ENCODE measurements at regions not wholly inside any gene's neighbourhood (a gene's known extent, or its start where the extent isn't known, plus 50 kb on each side); places are given as distances from the start of the nearest gene placed in this dataset.

DNA sequence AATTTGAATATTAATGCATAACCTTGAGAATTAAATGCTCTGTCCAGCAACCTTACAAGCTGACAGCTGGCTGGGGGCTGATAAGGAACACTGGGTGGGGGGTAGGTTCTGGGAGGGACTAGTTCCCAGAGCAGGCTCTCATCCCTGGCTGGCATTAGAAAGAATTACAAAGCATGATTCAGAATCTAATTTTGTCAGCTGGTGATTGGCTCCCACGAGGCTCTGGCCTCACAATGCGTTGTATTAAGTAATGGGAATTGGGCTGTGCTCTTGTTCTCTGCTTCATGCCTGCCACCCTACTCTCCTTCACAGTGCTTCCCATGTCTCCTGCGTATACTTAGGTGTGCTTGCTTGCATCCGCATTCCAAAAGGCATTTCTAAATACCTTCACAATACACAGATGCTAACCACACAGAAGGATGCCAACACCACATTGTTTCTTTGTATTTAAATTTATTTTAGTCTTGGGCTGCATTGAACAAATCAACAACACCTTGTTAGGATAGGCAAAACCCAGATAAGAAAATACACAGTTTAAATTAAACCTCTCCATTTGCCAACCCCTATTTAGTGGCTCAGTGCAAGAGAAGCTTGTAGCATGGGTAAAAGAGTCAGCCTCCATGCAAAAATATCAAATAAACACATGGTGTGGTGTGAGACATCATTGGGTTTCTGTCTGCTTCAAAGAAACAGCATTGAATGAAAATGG lies 434.5 kb upstream of the JAG1 start:
- Mint-ChIP-seq H3K4me3 (no peak overlapping the region), H3K27ac (no peak overlapping the region), H3K36me3 (no peaks in the 10 kb centered on the region), H3K4me1 (peaks cover 6% of the 10 kb centered on the region), H3K27me3 (ENCODE audit: low read depth) (no peaks in the 10 kb centered on the region), H3K9me3 (no peaks in the 10 kb centered on the region)
- ATAC-seq = peak; percentile 71
- no peak for DNase-seq (ENCODE audit: low spot score)
- ChIA-PET POLR2A (no interaction called here), CTCF (no interaction called here)
- TF ChIP-seq, protein P1, sequence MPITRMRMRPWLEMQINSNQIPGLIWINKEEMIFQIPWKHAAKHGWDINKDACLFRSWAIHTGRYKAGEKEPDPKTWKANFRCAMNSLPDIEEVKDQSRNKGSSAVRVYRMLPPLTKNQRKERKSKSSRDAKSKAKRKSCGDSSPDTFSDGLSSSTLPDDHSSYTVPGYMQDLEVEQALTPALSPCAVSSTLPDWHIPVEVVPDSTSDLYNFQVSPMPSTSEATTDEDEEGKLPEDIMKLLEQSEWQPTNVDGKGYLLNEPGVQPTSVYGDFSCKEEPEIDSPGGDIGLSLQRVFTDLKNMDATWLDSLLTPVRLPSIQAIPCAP (CRISPR knock-in tag; IDR thresholded peaks at IDR 0.05) = no peak
- TF ChIP-seq NFYB (CRISPR knock-in tag; conservative IDR thresholded peaks at IDR 0.05; ENCODE audit: low read depth) (no peak), ZNF121 (CRISPR knock-in tag; IDR thresholded peaks at IDR 0.05) (no peak), SP1 (CRISPR knock-in tag; conservative IDR thresholded peaks at IDR 0.05) (no peak), SMAD3 (CRISPR knock-in tag; IDR thresholded peaks at IDR 0.05; ENCODE audit: borderline replicate concordance) (no peak), CBFB (CRISPR knock-in tag; IDR thresholded peaks at IDR 0.05; ENCODE audit: low read depth) (no peak), TEAD4 (CRISPR knock-in tag; IDR thresholded peaks at IDR 0.05) (no peak), RORB (CRISPR knock-in tag; IDR thresholded peaks at IDR 0.05) (no peak)
- TF ChIP-seq, protein P2, sequence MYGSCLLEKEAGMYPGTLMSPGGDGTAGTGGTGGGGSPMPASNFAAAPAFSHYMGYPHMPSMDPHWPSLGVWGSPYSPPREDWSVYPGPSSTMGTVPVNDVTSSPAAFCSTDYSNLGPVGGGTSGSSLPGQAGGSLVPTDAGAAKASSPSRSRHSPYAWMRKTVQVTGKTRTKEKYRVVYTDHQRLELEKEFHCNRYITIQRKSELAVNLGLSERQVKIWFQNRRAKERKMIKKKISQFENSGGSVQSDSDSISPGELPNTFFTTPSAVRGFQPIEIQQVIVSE (CRISPR knock-in tag; IDR thresholded peaks at IDR 0.05; ENCODE audit: borderline replicate concordance) = no peak
- TF ChIP-seq, protein P3, sequence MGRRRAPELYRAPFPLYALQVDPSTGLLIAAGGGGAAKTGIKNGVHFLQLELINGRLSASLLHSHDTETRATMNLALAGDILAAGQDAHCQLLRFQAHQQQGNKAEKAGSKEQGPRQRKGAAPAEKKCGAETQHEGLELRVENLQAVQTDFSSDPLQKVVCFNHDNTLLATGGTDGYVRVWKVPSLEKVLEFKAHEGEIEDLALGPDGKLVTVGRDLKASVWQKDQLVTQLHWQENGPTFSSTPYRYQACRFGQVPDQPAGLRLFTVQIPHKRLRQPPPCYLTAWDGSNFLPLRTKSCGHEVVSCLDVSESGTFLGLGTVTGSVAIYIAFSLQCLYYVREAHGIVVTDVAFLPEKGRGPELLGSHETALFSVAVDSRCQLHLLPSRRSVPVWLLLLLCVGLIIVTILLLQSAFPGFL (CRISPR knock-in tag; IDR thresholded peaks at IDR 0.05; ENCODE audit: borderline replicate concordance) = no peak
- TF ChIP-seq, protein P4, sequence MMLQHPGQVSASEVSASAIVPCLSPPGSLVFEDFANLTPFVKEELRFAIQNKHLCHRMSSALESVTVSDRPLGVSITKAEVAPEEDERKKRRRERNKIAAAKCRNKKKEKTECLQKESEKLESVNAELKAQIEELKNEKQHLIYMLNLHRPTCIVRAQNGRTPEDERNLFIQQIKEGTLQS (CRISPR knock-in tag; conservative IDR thresholded peaks at IDR 0.05) = no peak
- TF ChIP-seq, protein P5, sequence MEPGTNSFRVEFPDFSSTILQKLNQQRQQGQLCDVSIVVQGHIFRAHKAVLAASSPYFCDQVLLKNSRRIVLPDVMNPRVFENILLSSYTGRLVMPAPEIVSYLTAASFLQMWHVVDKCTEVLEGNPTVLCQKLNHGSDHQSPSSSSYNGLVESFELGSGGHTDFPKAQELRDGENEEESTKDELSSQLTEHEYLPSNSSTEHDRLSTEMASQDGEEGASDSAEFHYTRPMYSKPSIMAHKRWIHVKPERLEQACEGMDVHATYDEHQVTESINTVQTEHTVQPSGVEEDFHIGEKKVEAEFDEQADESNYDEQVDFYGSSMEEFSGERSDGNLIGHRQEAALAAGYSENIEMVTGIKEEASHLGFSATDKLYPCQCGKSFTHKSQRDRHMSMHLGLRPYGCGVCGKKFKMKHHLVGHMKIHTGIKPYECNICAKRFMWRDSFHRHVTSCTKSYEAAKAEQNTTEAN (CRISPR knock-in tag; IDR thresholded peaks at IDR 0.05) = no peak
- TF ChIP-seq, protein P6, sequence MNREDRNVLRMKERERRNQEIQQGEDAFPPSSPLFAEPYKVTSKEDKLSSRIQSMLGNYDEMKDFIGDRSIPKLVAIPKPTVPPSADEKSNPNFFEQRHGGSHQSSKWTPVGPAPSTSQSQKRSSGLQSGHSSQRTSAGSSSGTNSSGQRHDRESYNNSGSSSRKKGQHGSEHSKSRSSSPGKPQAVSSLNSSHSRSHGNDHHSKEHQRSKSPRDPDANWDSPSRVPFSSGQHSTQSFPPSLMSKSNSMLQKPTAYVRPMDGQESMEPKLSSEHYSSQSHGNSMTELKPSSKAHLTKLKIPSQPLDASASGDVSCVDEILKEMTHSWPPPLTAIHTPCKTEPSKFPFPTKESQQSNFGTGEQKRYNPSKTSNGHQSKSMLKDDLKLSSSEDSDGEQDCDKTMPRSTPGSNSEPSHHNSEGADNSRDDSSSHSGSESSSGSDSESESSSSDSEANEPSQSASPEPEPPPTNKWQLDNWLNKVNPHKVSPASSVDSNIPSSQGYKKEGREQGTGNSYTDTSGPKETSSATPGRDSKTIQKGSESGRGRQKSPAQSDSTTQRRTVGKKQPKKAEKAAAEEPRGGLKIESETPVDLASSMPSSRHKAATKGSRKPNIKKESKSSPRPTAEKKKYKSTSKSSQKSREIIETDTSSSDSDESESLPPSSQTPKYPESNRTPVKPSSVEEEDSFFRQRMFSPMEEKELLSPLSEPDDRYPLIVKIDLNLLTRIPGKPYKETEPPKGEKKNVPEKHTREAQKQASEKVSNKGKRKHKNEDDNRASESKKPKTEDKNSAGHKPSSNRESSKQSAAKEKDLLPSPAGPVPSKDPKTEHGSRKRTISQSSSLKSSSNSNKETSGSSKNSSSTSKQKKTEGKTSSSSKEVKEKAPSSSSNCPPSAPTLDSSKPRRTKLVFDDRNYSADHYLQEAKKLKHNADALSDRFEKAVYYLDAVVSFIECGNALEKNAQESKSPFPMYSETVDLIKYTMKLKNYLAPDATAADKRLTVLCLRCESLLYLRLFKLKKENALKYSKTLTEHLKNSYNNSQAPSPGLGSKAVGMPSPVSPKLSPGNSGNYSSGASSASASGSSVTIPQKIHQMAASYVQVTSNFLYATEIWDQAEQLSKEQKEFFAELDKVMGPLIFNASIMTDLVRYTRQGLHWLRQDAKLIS (CRISPR knock-in tag; IDR thresholded peaks at IDR 0.05; ENCODE audit: borderline replicate concordance) = no peak

DNA sequence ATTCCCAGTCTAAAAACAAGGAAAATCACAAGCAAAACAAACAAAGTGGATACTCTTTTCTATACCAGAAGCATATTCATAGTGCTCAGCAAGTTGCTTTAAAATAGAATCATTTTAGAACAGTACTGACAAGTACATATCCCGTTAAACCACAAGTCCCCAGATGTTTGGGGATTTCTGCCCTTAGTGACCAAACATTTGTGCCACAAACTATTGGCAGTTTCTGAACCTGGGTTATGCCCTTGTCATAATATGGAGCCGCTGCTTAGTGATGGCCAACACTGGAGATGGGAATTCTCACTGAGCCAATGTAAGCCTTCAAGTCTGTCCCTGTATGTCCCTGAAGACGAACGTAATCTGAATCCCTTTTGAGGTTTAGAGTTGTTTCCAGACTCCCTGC lies 436.7 kb upstream of the JAG1 start:
- no peak for DNase-seq (ENCODE audit: low spot score)
- Mint-ChIP-seq H3K9me3 (no peaks in the 10 kb centered on the region), H3K4me1 (peaks cover 6% of the 10 kb centered on the region), H3K36me3 (no peaks in the 10 kb centered on the region), H3K4me3 (no peak overlapping the region), H3K27me3 (ENCODE audit: low read depth) (no peaks in the 10 kb centered on the region), H3K27ac (no peak overlapping the region)
- ChIA-PET POLR2A (no interaction called here), CTCF (interaction anchor here (0.6 kb wide), 1 partner anchor 153 kb away, joined by 6 read pairs; no protein-coding TSS in a partner anchor)
- no peak for ATAC-seq
- no peak for TF ChIP-seq ZNF121 (CRISPR knock-in tag; IDR thresholded peaks at IDR 0.05)
- no peak for TF ChIP-seq OVOL2 (CRISPR knock-in tag; IDR thresholded peaks at IDR 0.05; ENCODE audit: borderline replicate concordance)
- TF ChIP-seq, protein P7, sequence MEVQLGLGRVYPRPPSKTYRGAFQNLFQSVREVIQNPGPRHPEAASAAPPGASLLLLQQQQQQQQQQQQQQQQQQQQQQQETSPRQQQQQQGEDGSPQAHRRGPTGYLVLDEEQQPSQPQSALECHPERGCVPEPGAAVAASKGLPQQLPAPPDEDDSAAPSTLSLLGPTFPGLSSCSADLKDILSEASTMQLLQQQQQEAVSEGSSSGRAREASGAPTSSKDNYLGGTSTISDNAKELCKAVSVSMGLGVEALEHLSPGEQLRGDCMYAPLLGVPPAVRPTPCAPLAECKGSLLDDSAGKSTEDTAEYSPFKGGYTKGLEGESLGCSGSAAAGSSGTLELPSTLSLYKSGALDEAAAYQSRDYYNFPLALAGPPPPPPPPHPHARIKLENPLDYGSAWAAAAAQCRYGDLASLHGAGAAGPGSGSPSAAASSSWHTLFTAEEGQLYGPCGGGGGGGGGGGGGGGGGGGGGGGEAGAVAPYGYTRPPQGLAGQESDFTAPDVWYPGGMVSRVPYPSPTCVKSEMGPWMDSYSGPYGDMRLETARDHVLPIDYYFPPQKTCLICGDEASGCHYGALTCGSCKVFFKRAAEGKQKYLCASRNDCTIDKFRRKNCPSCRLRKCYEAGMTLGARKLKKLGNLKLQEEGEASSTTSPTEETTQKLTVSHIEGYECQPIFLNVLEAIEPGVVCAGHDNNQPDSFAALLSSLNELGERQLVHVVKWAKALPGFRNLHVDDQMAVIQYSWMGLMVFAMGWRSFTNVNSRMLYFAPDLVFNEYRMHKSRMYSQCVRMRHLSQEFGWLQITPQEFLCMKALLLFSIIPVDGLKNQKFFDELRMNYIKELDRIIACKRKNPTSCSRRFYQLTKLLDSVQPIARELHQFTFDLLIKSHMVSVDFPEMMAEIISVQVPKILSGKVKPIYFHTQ (CRISPR knock-in tag; IDR thresholded peaks at IDR 0.05) = no peak
- TF ChIP-seq, protein P8, sequence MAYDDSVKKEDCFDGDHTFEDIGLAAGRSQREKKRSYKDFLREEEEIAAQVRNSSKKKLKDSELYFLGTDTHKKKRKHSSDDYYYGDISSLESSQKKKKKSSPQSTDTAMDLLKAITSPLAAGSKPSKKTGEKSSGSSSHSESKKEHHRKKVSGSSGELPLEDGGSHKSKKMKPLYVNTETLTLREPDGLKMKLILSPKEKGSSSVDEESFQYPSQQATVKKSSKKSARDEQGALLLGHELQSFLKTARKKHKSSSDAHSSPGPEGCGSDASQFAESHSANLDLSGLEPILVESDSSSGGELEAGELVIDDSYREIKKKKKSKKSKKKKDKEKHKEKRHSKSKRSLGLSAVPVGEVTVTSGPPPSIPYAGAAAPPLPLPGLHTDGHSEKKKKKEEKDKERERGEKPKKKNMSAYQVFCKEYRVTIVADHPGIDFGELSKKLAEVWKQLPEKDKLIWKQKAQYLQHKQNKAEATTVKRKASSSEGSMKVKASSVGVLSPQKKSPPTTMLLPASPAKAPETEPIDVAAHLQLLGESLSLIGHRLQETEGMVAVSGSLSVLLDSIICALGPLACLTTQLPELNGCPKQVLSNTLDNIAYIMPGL (CRISPR knock-in tag; IDR thresholded peaks at IDR 0.05) = no peak
- TF ChIP-seq, protein P9, sequence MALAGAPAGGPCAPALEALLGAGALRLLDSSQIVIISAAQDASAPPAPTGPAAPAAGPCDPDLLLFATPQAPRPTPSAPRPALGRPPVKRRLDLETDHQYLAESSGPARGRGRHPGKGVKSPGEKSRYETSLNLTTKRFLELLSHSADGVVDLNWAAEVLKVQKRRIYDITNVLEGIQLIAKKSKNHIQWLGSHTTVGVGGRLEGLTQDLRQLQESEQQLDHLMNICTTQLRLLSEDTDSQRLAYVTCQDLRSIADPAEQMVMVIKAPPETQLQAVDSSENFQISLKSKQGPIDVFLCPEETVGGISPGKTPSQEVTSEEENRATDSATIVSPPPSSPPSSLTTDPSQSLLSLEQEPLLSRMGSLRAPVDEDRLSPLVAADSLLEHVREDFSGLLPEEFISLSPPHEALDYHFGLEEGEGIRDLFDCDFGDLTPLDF (CRISPR knock-in tag; IDR thresholded peaks at IDR 0.05) = no peak
- TF ChIP-seq, protein P10, sequence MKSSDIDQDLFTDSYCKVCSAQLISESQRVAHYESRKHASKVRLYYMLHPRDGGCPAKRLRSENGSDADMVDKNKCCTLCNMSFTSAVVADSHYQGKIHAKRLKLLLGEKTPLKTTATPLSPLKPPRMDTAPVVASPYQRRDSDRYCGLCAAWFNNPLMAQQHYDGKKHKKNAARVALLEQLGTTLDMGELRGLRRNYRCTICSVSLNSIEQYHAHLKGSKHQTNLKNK (CRISPR knock-in tag; IDR thresholded peaks at IDR 0.05) = no peak
- no peak for TF ChIP-seq GABPB1 (CRISPR knock-in tag; IDR thresholded peaks at IDR 0.05)
- TF ChIP-seq FOXK1 (CRISPR knock-in tag; IDR thresholded peaks at IDR 0.05) = no peak
